ENCODE measurements at regions not wholly inside any gene's neighbourhood (a gene's known extent, or its start where the extent isn't known, plus 50 kb on each side); places are given as distances from the start of the nearest gene placed in this dataset.

DNA sequence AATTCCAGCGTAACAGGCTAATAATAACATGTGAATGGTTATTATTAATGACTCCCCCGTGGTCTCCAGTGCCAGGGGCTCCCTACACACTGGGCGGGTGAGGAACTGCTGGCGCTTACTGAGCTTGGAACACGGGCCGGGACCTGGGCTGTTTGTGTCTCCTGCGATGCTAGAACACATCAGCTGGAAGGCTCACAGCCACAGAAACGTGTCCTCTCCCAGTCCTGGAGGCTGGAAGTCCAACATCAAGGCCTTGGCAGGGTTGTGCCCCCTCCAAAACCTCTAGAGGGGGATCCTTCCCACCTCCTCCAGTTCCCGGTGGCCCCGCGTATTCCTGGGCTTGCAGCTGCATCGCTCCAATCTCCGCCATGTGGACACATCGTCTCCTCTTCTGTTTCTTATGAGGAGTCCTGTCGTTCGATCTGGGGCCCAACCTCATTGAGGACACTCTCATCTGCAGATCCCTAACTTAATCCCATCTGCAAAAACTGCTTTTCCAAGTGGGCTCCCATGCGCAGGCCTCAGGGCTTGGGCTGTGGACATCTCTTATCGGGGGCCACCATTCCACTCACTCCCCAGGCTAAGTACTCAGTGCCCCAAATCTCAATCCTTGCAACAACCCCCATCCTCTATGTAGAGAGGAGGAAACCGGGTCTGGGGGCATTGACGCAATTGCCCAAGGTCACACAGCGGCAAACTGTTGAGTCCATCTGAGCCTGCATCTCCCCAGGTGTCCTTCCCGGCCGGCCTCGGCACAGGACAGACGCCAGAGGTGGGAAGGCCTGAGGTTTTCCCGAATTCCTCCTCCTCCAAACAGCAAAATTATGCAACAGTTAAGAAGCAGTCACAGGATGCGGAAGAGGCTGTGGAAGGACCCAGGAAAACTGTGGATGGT is 193.9 kb downstream of the IRF8 start:
- DNase-seq (ENCODE audit: low spot score), result no peak

DNA sequence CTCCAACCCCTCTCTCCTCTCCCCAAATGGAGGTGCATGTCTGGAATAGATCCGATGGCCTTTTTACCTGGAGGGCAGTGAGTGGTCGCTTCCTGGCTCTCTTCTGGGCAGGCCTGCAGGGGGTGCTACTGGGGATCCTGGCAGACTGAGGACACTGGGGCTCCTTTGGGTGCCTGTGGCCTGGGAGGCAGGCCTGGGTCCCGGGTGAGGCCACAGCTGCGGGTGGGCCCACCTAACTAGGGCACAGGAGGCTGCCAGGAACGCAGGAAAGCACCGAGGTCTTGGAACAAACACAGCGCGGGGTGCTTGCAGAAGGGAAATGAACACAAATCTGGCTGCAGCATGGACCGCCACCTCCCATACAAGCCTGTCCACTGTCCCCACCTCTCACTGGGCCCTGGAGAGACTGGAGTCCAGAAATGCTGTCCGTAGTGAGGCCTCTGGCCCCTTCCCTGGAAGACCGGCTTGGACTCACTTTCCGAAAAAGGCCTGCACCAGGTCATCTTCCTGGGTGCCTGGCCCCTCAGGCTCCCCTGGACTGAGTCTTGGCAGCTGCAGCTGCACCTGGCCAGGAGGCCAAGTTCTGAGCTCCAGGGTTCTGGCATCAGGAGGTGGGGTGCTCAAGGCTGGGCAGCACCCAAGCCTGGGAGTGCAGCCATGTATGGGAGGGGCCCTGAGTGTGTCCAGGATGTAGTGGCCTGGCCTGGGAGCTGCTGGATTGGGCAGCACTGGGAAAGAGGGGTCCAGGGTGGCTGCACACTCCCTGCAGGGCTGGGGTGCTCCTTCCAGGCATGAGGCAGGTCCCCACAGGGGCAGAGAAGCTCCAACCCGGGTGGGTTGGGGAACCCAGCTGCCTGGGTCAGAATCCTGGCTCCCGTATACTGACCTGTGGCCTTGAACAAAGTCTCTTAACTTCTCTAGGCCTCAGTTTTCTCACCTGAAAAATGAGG is 195.1 kb downstream of the IRF8 start:
- DNase-seq (ENCODE audit: low spot score), result no peak

DNA sequence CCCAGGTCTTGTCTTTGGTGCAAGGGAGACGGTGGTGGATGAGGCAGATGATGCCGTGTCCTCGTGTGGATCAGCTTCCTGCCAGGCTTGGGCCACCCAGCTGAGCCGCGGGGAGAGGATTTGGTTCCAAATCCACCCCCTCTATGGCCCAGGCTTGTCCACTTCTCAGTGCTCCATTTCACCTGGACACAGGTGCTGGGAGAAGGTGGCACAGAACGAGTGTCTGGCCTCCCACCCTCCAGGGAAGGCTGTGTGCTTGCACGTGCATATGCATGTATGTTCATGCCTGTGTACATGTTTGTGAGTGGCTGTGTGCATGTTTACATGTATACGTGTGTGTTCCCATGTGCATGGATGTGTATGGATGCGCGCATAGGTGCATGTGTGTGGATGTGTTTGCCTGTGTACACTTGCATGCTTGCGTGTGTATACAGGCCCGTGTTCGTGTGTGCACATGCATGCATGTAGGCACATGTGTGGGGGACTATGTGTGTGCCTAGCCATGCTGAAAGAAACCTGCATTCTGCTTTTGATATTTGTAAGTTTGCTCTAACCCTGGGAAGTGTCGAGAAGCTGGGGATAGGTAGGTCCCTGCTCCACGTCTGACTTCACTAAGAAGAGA is 196.3 kb downstream of the IRF8 start:
- DNase-seq (ENCODE audit: low spot score), result no peak

DNA sequence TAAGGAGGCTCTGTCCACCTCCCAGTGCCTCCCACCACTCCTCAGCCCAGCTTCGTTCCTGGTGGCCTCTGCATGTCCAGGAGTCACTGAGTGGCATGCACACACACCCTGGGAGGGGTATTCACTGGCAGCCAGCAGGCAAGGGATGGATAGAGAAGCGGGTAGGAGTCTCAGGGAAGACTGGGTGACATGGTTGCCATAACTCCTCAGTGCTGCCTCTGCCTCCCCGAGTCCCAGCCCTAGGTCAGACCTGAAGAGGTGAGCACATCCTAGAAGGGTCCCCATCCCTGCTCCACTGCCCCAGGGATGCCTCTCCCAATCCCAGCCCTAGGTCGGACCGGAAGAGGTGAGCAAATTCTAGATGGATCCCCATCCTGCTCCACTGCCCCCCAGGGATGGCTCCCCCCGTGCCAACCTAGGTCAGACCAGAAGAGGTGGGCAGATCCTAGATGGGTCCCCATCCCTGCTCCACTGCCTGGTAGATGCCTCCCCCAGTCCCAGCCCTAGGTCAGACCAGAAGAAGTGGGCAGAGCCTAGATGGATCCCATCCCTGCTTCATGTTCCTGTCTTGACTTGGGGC is 197.0 kb downstream of the IRF8 start:
- no peak for DNase-seq (ENCODE audit: low spot score)

DNA sequence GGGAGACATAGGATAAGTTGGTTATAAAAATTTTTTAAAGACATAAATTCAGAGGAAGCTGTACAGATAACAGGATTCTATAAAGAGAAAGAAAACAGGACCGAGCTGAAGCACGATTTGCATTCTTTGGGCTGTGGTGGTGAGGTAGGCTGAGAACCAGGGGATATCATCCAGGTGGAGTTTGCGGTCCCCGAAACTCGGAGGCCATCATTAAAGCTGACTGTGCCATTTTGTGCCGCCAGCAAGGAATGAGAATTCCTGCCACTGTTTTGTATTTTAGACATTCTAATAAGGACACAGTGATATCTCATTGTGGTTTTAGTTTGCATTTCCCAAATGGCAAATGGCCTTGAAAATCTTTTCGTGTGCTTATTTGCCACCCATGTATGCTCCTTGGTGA is 197.9 kb downstream of the IRF8 start:
- no peak for DNase-seq (ENCODE audit: low spot score)

DNA sequence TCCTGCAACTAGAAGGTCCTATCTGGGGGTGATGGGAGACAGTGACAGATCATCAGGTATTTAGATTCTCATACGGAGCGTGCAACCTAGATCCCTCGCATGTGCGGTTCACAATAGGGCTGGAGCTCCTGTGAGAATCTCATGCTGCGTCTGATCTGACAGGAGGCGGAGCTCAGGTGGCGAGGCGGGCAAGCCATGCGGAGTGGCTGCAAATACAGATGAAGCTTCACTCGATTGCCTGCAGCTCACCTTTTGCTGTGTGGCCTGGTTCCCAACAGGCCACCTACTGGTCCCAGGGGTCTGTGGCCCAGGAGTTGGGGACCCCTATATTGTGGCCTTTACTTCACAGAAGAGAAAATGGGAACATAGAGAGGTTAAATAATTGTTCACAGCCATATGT is 200.4 kb downstream of the IRF8 start:
- DNase-seq (ENCODE audit: low spot score), result no peak

DNA sequence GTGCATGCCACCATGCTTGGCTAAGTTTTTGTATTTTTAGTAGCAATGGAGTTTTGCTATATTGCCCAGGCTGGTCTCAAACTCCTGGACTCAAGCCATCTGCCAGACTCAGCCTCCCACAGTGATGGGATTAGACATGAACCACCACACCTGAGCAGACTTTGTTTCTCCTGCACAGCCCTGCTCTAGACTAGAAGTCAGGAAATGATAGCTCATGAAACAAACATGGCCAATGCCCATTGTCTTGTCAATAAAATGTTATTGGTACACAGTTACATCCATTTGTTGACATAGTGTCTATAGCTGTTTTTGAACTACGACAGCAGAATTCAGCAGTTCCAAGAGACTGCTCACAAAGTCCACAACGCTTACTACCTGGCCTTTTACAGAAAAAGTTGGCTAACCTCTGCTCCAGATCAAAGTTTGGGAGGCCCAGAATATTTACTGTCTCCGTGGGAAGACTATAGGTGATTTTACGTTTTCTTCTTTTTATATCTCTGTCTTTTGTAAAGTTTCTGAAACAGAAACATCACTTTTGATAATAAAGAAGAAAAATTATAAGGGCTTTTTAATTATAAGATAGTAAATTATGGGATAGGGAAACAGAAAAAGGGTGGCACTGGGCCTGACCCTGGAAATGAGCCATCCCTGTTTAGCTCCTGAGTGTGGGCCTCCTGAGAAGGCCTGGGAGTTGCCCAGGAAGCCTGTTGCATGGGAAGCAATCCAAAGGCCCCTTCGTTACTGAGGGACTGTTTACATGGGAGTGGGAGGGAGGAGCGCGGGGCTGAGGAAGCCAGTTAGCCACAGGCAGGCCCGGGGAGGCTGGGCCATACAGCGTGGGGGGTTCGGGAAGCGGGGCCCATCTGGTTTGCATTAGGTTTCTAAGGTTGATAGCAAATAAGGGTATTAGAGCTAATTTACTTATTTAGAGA is 201.5 kb downstream of the IRF8 start:
- no peak for DNase-seq (ENCODE audit: low spot score)

DNA sequence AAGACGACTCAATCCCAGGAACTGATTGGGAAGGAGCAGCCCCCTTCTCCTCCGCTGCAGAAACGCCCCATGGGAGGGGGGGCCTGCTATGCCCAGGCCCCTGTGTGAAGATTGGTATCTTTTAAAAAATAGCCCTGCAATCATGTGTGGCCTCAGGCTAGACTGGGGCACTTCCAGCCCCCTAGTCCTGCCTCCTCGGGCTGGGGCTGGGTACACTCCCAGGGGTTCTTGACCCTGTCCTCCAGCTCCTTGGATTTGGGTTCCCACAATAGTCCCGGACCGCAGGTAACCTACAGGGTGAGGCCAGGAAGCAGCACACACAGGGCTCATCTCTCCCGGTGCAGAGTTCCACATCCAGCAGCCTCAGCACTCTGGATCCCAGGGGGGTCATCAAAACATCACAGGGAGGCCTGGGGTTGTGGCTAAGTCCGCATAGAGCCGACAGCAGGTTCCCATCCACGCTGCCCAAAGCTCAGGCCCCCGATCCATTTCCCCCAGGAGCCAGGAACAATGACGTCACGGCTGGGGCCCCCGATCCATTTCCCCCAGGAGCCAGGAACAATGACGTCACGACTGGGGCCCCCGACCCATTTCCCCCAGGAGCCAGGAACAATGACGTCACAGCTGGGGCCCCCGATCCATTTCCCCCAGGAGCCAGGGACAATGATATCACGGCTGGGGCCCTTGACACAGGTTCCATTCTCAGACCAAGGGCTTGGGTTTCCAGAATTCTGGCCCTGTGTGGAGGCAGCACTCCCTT is 202.4 kb downstream of the IRF8 start:
- DNase-seq (ENCODE audit: low spot score), result no peak

DNA sequence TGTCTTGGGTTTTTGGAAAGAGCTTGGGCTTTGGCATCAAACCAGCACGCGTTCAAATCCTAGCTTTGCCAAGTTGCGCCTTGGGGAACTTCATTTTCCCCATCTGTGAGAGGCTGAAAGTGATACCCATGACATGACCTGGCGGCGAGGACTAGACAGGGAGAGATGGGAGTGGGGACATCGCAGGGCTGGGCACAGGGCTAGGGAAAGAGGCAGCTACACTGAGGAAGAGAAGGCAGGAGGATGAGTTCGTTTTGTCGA is 202.9 kb downstream of the IRF8 start:
- no peak for DNase-seq (ENCODE audit: low spot score)

DNA sequence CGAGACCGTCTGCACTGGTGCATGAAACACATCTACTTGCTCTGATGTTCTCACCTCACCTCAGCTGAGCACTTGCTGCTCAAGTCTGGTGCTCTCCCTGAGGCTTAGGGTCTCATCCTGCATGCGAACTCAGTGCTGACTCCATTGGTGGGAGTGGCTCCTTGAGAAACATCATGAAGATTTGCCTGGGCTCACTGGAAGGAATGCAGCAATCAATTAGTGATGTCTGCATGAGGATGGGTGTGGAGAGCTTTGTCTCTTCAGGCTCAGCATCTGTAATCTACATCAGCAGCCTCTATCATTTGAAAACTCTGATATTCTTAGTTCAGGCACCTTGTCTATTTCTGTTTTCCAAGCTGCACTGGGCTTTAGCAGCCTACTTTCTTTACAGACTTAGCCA is 204.4 kb downstream of the IRF8 start:
- DNase-seq (ENCODE audit: low spot score), result no peak

DNA sequence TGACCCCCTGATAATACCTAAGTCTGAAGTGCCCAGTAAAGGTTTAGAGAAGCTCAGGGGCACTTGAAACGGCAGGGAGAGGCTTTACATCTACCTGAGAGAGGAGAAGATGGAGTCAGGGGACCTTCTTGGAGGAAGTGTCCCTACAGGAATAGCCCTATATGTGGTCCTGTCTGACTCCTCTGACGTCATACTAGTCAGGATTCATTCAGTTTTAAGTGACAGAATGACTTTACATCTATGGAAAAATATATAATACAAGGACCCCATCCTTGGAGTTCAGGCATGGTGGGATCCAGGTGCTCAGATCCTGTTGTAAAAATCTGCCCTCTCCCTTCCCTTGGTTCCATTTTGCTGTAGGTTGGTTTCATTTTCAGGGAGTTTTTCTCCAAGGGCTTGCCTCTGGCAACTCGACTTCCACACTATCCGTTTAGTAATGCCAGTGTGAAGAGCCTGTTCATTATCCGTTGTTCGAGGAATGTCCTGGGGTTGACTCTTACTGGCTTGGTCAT is 205.6 kb downstream of the IRF8 start:
- DNase-seq (ENCODE audit: low spot score), result no peak

DNA sequence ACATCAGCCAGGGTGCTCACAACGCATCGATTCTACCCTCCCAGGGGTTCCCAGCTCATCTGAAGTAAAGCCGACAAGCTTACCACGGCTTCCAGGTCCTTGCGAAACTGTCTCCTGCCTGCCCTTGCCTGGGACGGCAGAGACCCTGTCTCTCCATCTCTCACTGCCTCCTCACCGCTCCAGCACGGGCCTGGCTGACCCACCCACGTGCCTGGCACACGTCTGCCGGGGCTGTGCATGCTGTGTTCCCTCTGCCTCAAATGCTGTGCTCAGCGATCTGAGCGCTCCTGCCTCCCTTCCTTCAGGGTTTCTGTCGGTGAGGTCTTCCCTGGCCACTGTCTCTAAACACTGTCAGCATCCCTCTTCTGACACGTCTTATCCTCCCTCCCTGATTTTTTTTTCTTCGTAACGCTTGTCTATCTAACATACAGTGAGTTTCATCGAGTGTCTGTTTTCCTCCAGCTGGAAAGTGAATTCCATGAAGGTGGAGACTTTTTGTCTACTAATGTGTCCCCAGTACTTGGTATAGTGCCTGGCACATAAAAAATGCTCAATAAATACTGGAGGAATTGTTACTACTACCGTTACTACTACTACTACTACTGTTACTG is 208.4 kb downstream of the IRF8 start:
- no peak for DNase-seq (ENCODE audit: low spot score)

DNA sequence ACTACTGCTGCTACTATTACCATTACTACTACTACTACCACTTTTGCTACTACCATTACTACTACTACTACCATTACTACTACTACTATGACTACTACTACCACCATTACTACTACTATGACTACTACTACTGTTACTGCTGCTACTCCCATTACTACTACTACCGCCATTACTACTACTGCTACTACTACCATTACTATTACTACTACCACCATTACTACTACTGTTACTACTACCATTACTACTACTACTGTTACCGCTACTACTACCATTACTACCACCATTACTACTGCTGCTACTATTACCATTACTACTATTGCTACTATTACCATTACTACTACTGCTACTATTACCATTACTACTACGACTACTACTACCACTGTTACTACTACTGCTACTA is 209.1 kb downstream of the IRF8 start:
- no peak for DNase-seq (ENCODE audit: low spot score)

DNA sequence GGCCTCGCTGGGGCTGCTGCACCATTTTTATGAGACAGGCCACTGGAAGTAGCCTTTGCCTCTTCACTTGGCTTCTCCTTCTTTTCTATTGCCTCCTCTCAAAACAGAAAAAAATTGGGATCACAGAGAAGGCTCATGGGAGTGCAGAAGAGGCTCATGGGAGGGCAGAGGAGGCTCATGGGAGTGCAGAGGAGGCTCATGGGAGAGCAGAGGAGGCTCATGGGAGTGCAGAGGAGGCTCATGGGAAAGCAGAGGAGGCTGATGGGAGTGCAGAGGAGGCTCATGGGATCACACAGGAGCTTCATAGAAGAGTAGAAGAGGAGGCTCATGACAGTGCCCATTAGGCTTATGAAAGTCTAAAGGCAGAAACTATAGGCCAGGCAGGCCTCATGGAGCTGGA is 211.2 kb downstream of the IRF8 start:
- no peak for DNase-seq (ENCODE audit: low spot score)

DNA sequence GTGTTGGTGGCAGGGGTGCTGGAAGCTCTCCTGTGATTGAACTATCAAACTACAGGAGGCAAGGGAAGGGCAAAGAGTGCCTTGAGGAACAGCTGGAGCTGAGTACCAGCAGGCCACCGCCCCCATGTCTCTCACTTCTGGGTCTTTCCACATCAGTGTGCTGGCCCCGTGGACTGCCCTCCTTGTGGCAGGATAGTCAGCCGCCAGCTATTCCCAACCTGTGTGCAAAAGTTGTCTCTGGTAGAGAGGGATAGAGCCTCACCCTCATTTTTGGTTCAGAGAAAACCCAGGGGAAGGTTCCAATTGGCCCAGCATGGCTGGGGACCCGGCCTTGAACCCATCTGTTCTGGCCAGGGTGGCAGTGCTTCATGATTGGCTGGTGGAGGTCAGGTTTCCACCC is 211.8 kb downstream of the IRF8 start:
- DNase-seq (ENCODE audit: low spot score), result no peak

DNA sequence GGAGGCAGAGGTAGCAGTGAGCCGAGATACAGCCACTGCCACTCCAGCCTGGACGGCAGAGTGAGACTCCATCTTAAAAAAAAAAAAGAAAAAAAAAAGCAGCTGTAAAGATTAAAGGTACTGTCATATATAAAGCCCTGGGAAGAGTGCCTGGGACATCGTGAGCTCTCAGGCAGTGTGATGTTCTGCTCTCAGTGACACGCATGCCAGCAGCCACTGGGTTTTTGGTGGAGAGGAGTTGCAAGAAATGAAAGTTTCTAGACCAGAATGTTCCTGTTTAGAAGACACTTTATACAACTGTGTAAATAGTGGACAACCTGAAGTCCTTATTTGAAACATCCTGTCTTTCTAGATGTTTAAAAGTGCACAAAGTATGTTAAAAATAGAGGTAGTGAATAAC is 213.2 kb downstream of the IRF8 start:
- no peak for DNase-seq (ENCODE audit: low spot score)

DNA sequence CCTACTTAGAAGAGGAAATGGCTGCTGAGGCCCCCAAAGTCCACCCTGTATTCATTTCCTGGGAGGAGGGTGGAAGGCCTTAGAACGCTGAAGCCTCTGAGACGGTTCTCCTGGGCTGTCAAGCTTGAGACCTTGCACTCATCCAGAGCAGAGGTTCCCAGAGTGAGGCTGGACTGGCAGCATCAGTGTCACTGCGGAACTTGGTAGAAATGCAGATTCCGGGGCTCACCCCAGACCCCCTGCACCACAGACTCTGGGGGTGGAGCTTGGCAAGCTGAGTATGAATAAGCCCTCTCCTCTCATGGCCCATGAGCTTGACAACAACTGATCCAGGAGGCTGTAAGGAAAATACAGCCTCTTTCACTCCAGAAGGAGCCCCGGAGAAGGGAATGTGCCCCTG is 218.3 kb downstream of the IRF8 start:
- no peak for DNase-seq (ENCODE audit: low spot score)

DNA sequence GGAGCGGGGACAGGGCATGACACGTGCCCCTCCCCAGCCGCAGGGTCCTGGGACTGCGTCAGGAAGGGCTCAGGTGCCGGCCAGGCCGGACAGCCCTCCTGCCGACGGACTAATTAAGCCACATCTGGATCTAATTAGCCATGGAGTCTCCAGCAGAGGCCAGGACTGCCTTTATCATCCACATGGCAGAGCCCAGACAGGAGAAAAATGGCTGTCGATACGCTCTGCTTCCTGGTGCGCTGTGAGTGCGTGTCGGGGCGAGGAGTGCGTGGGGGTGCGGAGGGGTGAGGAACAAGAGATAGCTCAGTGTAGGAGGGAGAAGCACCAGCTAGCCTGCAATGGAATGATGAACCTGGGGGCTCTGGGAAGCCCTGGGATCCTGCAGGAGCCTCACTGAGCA is 218.8 kb downstream of the IRF8 start:
- no peak for DNase-seq (ENCODE audit: low spot score)

DNA sequence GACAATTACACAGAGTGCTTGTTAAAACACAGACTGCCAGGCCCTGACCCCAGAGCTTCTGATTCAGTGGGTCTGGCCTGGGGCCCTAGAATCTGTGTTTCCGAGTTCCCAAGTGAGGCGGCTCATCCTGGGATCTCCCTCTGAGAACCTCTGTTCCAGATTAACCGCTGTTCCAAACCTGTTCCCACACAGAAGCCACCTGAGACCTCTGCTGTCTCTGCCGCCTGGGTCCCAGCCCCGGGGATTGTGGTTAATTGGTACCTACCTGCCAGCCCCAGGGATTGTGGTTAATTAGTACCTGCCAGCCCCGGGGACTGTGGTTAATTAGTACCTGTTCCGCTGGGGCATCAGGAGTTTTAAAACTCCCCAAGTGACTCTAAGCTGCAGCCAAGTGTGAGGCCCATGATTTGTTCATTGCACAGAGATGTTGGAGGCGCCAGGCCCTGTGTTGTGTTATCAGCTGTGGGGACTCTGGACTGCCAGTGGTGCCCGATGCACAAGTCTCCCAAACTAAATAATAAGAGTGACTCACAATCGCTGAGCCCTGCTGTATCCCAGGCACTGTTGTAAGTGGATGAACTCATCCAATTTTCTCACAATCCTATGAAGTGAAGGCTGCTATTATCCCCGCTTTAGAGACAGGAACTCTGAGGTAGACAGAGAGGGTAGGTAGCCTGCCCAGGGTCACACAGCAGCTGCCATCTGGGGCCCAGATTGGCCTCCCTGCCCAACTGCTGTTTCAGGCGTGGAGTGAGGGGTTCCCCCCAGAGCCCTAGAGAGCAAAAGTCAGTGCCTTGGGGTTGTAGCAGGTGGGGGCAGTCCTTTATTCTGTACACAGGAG is 219.7 kb downstream of the IRF8 start:
- DNase-seq (ENCODE audit: low spot score), result no peak

Data from HuH-7.5 (cell line).